ENCODE measurements at regions not wholly inside any gene's neighbourhood (a gene's known extent, or its start where the extent isn't known, plus 50 kb on each side); places are given as distances from the start of the nearest gene placed in this dataset.
A peak's percentile ranks its signal among the peaks of the same experiment; 100 is the strongest.
"Not testable (repeated sequence)": the region's sequence is repeated elsewhere in the genome, so short reads cannot be mapped to it uniquely, and the experiment has no call there.

DNA sequence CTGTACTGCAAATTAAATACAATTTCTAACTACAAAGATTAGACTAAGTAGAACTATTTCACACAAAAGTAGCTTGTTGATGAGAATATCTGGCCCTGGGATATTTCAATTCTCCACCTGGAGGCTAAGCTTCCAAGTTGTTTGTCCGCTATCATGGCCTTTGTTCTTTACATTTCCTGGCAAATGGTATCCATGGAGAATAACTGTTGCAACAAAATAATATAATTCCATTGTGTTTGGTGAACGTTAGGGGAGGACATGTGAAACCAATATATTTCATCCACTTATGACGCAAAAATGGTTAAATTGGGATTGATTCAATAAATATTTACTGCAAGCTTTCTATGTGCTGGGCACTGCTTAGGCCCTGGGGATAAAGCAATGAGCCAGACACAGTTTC lies 565.4 kb downstream of the PTPRC start:
- peak; percentile 23 to 66 for DNase-seq (ENCODE audit: low read depth in 2 of 2)

GRCh38 chr1:199205740-199206441 lies 567.1 kb downstream of the PTPRC start:
- peak; percentile 2 to 69 for DNase-seq (ENCODE audit: low read depth in 2 of 2)

DNA sequence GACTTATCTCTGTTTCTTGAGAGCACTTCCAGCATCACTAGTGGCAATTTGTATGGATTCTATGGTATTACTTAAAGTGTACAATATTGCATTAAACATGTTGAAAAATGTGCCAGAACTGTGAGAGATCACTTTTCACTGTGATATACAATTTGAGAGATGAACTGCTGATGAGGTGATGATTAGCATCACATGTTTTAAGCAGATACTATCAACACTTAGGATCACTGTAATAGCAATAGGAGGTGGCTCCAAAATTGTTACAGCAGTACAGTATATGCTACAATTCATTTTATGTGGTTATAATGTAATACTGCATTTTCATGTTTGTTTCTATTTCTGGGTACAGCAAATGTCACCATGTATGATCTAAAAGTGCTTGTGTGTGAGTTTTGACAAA lies 570.0 kb downstream of the PTPRC start:
- DNase-seq (ENCODE audit: low read depth in 2 of 2) = no peak

GRCh38 chr1:199218065-199218464 lies 579.2 kb downstream of the PTPRC start:
- no peak for DNase-seq (ENCODE audit: low read depth in 2 of 2)

DNA sequence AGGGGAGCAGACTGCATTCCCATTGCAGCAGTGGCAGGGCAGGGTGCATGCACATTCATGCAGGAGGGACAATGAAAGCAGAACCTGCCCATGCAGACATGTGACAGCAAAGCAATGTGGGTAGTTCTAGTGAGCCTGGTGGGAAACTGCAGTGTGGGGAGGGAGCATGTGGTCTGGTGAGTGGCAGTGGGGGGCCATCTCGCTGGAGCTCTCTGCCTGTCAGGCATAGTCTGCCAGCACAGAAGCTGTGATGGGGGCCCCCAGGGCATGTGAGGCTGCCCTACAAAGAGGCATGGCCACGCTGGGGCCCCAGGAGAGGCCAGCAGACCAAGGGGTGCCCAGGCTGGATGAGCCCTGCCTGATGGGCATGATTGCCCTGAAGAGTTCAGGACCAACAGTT lies 579.7 kb downstream of the PTPRC start:
- DNase-seq (ENCODE audit: low read depth in 2 of 2) = no peak

DNA sequence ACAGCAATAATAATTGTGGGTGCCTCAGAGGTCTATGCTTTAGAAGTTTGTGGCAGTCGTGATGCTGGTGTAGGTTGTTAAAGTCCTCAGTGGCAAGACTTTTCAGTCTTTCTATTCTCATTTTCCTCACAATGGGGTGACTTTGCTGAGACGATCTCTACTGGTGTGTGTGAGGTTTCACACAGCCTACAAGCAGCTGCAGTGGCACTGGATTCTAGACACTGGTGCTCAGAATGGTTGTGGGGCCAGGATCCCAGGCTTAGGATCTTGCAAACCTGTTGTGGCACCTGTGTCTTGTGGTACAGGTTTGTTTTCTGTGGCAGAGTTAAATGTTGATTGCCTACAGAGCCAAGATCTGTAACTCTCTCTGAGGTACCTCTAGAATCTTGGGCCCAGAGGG lies 581.2 kb downstream of the PTPRC start:
- DNase-seq (ENCODE audit: low read depth in 2 of 2) = no peak

DNA sequence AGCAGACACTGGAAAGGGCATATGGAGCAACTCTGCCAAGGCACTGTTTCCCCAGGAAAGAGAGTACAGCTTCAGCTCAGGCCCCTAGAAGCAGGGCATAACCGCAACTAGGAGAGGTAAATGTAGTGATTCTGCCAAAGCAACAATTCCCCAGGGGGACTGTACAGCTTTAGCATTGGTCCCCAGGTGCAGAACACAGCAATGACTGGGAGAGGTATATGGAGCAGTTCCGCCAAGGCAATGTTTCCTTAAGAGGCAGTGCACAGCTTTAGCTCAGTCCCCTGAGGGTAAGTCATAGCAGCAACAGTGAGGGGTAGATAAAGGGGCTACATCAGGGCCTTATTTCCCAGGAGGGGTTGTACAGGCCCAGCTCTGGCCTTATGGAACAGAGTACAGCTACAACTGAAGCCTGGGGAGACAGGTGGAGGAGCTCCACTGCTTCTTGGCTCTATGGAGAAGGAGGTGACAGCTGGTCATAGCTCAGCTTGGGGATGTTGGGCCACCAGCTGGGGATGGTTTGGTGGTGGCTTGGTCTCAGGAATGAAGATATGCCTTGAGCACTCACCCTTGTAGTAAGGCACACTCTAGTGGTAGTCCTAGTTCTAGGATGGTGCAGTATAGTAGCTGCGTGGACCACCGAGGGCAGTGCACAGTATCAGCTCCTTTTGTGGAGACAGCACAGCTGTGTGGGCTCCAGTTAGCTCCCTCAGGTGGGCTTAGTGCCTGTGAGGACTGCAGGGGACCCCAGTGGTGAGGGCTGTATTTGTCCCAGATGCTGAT lies 582.7 kb downstream of the PTPRC start:
- no peak for DNase-seq (ENCODE audit: low read depth in 2 of 2)

DNA sequence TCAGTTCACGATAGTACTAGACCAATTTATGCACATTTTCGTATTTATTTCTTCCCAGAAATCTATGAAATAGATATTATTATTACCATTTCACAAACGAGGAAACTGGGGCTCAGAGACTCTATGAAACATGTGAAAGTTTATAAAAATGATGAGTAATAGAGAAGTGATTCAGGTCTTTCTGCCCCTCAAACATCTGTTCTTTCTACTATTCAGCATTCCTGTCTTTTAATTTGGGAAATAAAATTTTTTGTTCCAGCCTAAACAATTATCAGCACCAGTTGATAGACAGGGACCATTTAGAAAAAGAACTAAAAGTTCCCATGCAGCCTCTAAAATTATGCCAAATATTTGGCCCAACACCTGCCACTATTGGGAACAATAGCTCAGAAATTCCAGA lies 585.1 kb downstream of the PTPRC start:
- DNase-seq (ENCODE audit: low read depth in 2 of 2) = no peak

DNA sequence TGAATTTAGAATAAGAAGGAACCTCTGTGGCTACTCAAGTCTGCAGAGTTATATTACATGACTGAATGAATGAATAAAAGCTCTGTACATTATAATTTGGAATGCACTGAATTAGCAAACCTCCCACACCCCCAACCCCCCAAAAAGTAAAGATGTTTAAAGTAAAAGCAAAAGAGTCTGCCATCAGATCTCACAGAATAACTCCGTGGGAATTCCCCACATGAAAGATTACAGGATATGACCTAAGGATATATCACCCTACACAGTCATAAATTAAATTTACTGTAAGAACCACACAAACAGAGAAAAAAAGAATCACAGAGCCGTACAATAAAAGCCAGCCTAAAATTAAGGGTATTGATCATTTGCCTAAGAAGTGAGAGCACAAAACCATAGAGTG lies 587.3 kb downstream of the PTPRC start:
- peak in 1 of 2 donors; percentile 73 for DNase-seq (ENCODE audit: low read depth in 2 of 2)

- DNase-seq (ENCODE audit: low read depth in 2 of 2) = no peak
Measured at GRCh38 chr1:199242147-199242546, 603.3 kb downstream of the PTPRC start.

- DNase-seq (ENCODE audit: low read depth in 2 of 2) = no peak
Measured at GRCh38 chr1:199242601-199243000, 603.8 kb downstream of the PTPRC start.

- DNase-seq (ENCODE audit: low read depth in 2 of 2) = peak; percentile 14 to 63
Measured at GRCh38 chr1:199243423-199244061, 604.7 kb downstream of the PTPRC start.

DNA sequence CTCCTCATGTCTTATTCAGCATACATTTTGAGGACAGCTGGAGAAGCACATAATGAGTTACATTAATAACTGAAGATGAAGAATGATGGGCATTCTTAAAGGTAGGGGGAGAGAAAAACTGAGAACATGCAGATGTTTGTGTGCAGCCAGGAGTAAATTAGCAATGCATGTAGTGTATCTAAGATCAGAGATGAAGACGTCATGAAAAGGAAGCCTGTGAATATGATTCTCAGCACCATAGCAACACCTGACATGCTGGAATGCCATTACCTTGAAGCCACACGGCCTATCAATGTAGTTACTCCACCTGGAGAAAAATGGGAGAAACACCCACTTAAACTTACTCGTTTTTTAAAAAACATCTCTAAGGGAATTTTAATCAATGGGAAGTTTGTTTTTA lies 607.1 kb downstream of the PTPRC start:
- no peak for DNase-seq (ENCODE audit: low read depth in 2 of 2)

- no peak for DNase-seq (ENCODE audit: low read depth in 2 of 2)
Measured at GRCh38 chr1:199246716-199247115, 607.9 kb downstream of the PTPRC start.

GRCh38 chr1:199247891-199248290 lies 609.1 kb downstream of the PTPRC start:
- DNase-seq (ENCODE audit: low read depth in 2 of 2) = peak in 1 of 2 donors; percentile 17

GRCh38 chr1:199254040-199254439 lies 615.2 kb downstream of the PTPRC start:
- DNase-seq (ENCODE audit: low read depth in 2 of 2) = not testable (repeated sequence)

- no peak for DNase-seq (ENCODE audit: low read depth in 2 of 2)
Measured at GRCh38 chr1:199261328-199261727, 622.5 kb downstream of the PTPRC start.

DNA sequence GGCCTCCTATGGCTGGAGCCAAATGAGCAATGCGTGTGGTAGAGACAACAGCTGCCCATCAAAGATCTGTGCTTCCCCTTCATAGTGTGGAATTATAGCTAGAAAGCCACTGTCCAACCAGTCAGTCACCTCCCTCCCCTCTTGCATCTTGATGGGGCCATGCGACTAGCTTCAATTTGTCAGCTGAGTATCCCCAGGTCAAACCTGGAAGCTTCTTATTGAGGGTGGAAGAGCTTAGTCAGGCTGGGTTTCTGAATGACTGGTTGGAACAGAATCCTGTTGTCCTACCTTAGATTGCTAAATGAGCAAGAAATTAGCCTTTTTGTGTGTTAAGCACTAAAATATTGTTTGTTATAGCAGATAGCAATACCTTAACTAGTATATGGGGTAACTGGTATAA lies 625.4 kb downstream of the PTPRC start:
- DNase-seq (ENCODE audit: low read depth in 2 of 2) = no peak

GRCh38 chr1:199264911-199265310 lies 626.1 kb downstream of the PTPRC start:
- no peak for DNase-seq (ENCODE audit: low read depth in 2 of 2)

DNA sequence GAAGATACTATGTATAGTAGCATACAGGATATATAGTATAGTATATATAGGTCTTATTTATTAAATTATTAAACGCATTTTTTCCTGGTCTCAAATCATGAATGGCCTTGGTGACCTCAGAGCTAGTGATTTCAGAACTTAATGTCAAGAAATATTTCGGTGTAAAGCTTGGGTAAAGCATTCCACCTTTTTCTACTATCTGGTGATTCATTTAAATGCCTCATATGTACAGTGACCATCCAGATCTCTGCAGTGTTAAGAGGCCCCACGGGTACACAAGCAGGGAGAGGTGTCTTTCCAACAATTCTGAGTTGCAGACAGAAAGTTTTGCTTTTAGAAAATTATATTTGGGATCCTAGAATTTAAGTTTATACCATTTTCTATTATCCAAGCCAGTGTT lies 626.5 kb downstream of the PTPRC start:
- DNase-seq (ENCODE audit: low read depth in 2 of 2) = no peak

DNA sequence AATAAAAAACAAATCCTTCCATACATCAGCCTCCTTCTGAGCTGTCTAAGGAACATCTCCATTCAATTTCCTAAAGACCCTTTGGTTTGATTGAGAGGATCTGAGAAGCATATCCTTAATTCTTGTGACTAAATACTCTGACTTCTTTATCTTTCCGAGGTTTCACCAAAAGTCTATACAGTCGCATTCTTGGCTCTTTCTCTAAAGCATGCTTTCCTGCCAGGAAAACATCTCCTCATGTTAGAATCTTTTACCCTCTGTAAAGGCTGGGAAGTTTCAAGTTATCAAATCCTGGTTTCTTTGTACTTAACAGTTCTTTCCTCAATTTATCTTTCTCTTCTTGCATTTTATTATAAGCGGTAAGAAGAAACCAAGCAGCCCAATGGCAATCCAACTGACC lies 630.4 kb downstream of the PTPRC start:
- DNase-seq (ENCODE audit: low read depth in 2 of 2) = no peak

DNA sequence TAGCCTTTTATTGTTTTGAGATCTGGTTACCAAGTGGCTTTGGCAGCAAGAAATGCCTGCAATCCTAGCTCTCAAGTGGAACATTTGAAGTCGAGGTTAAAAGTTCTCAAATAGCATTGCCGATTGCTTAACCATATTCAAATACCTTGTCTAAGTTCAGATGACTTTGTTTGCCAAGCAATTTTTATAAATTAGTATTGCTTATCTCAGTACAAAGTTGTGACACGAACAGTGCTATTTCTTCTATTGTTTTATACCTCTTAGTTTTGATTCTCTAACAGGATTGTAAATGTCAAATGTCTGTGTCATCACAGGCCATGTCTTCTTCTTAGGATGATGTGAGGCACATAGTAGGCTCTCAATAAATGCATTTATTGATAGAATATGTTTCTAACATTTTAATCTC lies 633.3 kb downstream of the PTPRC start:
- DNase-seq (ENCODE audit: low read depth in 2 of 2) = peak in 1 of 2 donors; percentile 13
